HG02763 (cell line): ENCODE measurements at regions not wholly inside any gene's neighbourhood (a gene's known extent, or its start where the extent isn't known, plus 50 kb on each side); places are given as distances from the start of the nearest gene placed in this dataset.
A peak's percentile ranks its signal among the peaks of the same experiment; 100 is the strongest.

Experiments
- ATAC-seq: cut with Tn5 transposase; IDR thresholded peaks from one replicate; pipeline ENCODE4 v1.9.1; 2021; ENCODE audit warnings: mild to moderate bottlenecking, moderate library complexity; ENCODE audit not compliant: unreplicated experiment

- ATAC-seq: no peak
These were observed 429.5 kb downstream of the ZIC1 start for GRCh38 chr3:147838652-147839051.

GRCh38 chr3:147843331-147843730, 434.2 kb downstream of the ZIC1 start:
- ATAC-seq: no peak

- ATAC-seq: no peak
These were observed 437.1 kb downstream of the ZIC1 start for GRCh38 chr3:147846293-147846692.

GRCh38 chr3:147846854-147847478, 437.8 kb downstream of the ZIC1 start:
- no peak for ATAC-seq

GRCh38 chr3:147851062-147851461, 441.9 kb downstream of the ZIC1 start:
- ATAC-seq: no peak

GRCh38 chr3:147854542-147854941, 445.4 kb downstream of the ZIC1 start:
- no peak for ATAC-seq

- no peak for ATAC-seq
These were observed 455.7 kb downstream of the ZIC1 start for GRCh38 chr3:147864754-147865354.

- ATAC-seq: no peak
These were observed 457.4 kb downstream of the ZIC1 start for GRCh38 chr3:147866561-147866960.

- no peak for ATAC-seq
These were observed 463.4 kb downstream of the ZIC1 start for GRCh38 chr3:147872568-147872967.

- ATAC-seq: no peak
These were observed 466.3 kb downstream of the ZIC1 start for GRCh38 chr3:147875498-147875897.

- ATAC-seq: no peak
These were observed 472.8 kb downstream of the ZIC1 start for GRCh38 chr3:147881933-147882332.

- ATAC-seq: no peak
These were observed 477.7 kb downstream of the ZIC1 start for GRCh38 chr3:147886879-147887278.

- ATAC-seq: no peak
These were observed 478.6 kb downstream of the ZIC1 start for GRCh38 chr3:147887797-147888196.

- peak; percentile 93 for ATAC-seq
These were observed 480.9 kb downstream of the ZIC1 start for GRCh38 chr3:147890114-147890513.

GRCh38 chr3:147895509-147895908, 486.3 kb downstream of the ZIC1 start:
- no peak for ATAC-seq

GRCh38 chr3:147900851-147901250, 491.7 kb downstream of the ZIC1 start:
- no peak for ATAC-seq

GRCh38 chr3:147903026-147903425, 493.9 kb downstream of the ZIC1 start:
- ATAC-seq: no peak

- ATAC-seq: no peak
These were observed 495.3 kb downstream of the ZIC1 start for GRCh38 chr3:147904421-147904820.

GRCh38 chr3:147906285-147906684, 497.1 kb downstream of the ZIC1 start:
- ATAC-seq: no peak

GRCh38 chr3:147914532-147914931, 505.4 kb downstream of the ZIC1 start:
- ATAC-seq: no peak

- ATAC-seq: no peak
These were observed 505.9 kb downstream of the ZIC1 start for GRCh38 chr3:147915057-147915456.

- no peak for ATAC-seq
These were observed 510.3 kb downstream of the ZIC1 start for GRCh38 chr3:147919496-147919895.

GRCh38 chr3:147921051-147921450, 511.9 kb downstream of the ZIC1 start:
- ATAC-seq: no peak
